PC-3 (cell line): ENCODE measurements at regions not wholly inside any gene's neighbourhood (a gene's known extent, or its start where the extent isn't known, plus 50 kb on each side); places are given as distances from the start of the nearest gene placed in this dataset.

Source experiments
- ATAC-seq: fragments of 200-7000 bp; cut with Tn5 transposase; 2 replicates; pipeline ENCODE4 v1.9.1; 2020; ENCODE audit warnings: mild to moderate bottlenecking, moderate library complexity
- BruUV-seq: library from RNA; stranded (reverse); fragments of 400-500 nt; replicated peaks from 2 replicates; lab custom pipeline; 2021; lab: Mats Ljungman, UMichigan
- CTCF ChIA-PET: fragments of 300-600 bp; sonication (Branson Sonifier 250); formaldehyde crosslinking; loops from one replicate; lab custom pipeline; 2022; ENCODE audit warnings: antibody characterized with exemption; lab: Charles Lee
- POLR2A ChIA-PET: fragments of 300-600 bp; sonication (Branson Sonifier 250); formaldehyde crosslinking; loops from one replicate; lab custom pipeline; 2022; ENCODE audit warnings: antibody characterized with exemption; ENCODE audit not compliant: unreplicated experiment; lab: Charles Lee
- DNase-seq: peaks from one replicate; pipeline ENCODE4 v3.0.0-alpha.2; 2015
- H2AFZ ChIP-seq: fragments of 300-600 bp; sonication (generic); 2 replicates; pipeline ENCODE4 v1.6.0; 2016; ENCODE audit warnings: antibody characterized with exemption, low read length
- H3F3A ChIP-seq: fragments of 300-600 bp; sonication (generic); one replicate; pipeline ENCODE4 v1.6.0; 2017; ENCODE audit warnings: antibody characterized with exemption, low read length, control low read depth, mild to moderate bottlenecking; ENCODE audit not compliant: unreplicated experiment
- H3K27ac ChIP-seq: fragments of 300-600 bp; sonication (generic); 2 replicates; pipeline ENCODE4 v1.5.1; 2016; ENCODE audit warnings: mild to moderate bottlenecking, low read length
- H3K27me3 ChIP-seq: fragments of 300-600 bp; sonication (generic); 2 replicates; pipeline ENCODE4 v1.6.1; 2016; ENCODE audit warnings: low read length, mixed read lengths
- H3K36me3 ChIP-seq: fragments of 300-600 bp; sonication (generic); 2 replicates; pipeline ENCODE4 v1.6.1; 2016; ENCODE audit warnings: low read depth, mixed run types, low read length, mixed read lengths
- H3K4me1 ChIP-seq: fragments of 300-600 bp; sonication (generic); 2 replicates; pipeline ENCODE4 v1.5.1; 2016; ENCODE audit warnings: low read length; ENCODE audit not compliant: insufficient read depth
- H3K4me2 ChIP-seq: fragments of 300-600 bp; sonication (generic); 2 replicates; pipeline ENCODE4 v1.6.0; 2016; ENCODE audit warnings: low read length
- H3K4me3 ChIP-seq: fragments of 300-600 bp; sonication (generic); 2 replicates; pipeline ENCODE4 v1.5.1; 2016; ENCODE audit warnings: mild to moderate bottlenecking, low read length, mixed read lengths
- H3K79me2 ChIP-seq: fragments of 300-600 bp; sonication (generic); 2 replicates; pipeline ENCODE4 v1.6.1; 2017; ENCODE audit warnings: low read length, mixed read lengths
- H3K9ac ChIP-seq: fragments of 300-600 bp; sonication (generic); 2 replicates; pipeline ENCODE4 v1.6.0; 2016; ENCODE audit warnings: mild to moderate bottlenecking, low read length
- H3K9me2 ChIP-seq: fragments of 300-600 bp; sonication (generic); replicated peaks from 2 replicates; pipeline ENCODE4 v1.6.1; 2016; ENCODE audit warnings: mixed run types, low read length, mixed read lengths
- H3K9me3 ChIP-seq: fragments of 300-600 bp; sonication (generic); 2 replicates; pipeline ENCODE4 v1.6.1; 2016; ENCODE audit warnings: low read length, mixed read lengths
- H4K20me1 ChIP-seq: fragments of 300-600 bp; sonication (generic); 2 replicates; pipeline ENCODE4 v1.6.1; 2016; ENCODE audit warnings: low read length, mixed read lengths
- CTCF ChIP-seq: fragments of 300-600 bp; sonication (generic); conservative IDR thresholded peaks from 2 replicates; pipeline ENCODE4 v1.5.1; 2017; ENCODE audit warnings: antibody characterized with exemption, low read depth, mild to moderate bottlenecking, low read length
- EZH2 ChIP-seq: fragments of 300-600 bp; sonication (generic); IDR thresholded peaks from one replicate; pipeline ENCODE4 v1.6.1; 2017; ENCODE audit warnings: antibody characterized with exemption, mild to moderate bottlenecking, low read length; ENCODE audit not compliant: unreplicated experiment
- EZH2phosphoT487 ChIP-seq: fragments of 300-600 bp; sonication (generic); IDR thresholded peaks from 2 replicates; pipeline ENCODE4 v1.6.1; 2018; ENCODE audit warnings: mild to moderate bottlenecking, antibody characterized with exemption, low read length, borderline replicate concordance
- intact Hi-C: fragments of 100-400 bp; cut with micrococcal nuclease; formaldehyde crosslinking; loops from 2 replicates; pipeline ENCODE4 v1.9.0; 2023

- no peaks in the 10 kb centered on the region for H3K4me1 ChIP-seq
- no peak overlapping the region for H3K27ac ChIP-seq
- no peak for DNase-seq
- H2AFZ ChIP-seq: no peak overlapping the region
- no peaks in the 10 kb centered on the region for H3K79me2 ChIP-seq
- H3K27me3 ChIP-seq: no peaks in the 10 kb centered on the region
- H3K4me2 ChIP-seq: no peak overlapping the region
- ChIA-PET CTCF (no interaction called here), POLR2A (no interaction called here)
- H3K4me3 ChIP-seq: no peak overlapping the region
- ATAC-seq: no peak
- TF ChIP-seq CTCF (no peak), EZH2phosphoT487 (no peak), EZH2 (no peak)
- no peaks in the 10 kb centered on the region for H3K36me3 ChIP-seq
- intact Hi-C loops: no loop called here
- BruUV-seq: no TSS peak
- H4K20me1 ChIP-seq: no peaks in the 10 kb centered on the region
- no peak overlapping the region for H3K9ac ChIP-seq
- H3K9me3 ChIP-seq: no peaks in the 10 kb centered on the region
- no peaks in the 10 kb centered on the region for H3F3A ChIP-seq
- H3K9me2 ChIP-seq: no peaks in the 10 kb centered on the region
Observed at GRCh38 chr13:110037925-110038573, 251.7 kb upstream of the IRS2 start.

- CTCF ChIA-PET: no interaction called here
- Histone ChIP-seq H3K9me3 (no peaks in the 10 kb centered on the region), H3K9me2 (no peaks in the 10 kb centered on the region), H3K27ac (no peak overlapping the region), H4K20me1 (no peaks in the 10 kb centered on the region), H3K9ac (no peak overlapping the region), H3K36me3 (no peaks in the 10 kb centered on the region), H3K4me2 (no peak overlapping the region), H3K4me1 (no peaks in the 10 kb centered on the region), H3K27me3 (no peaks in the 10 kb centered on the region), H2AFZ (no peak overlapping the region), H3K79me2 (no peaks in the 10 kb centered on the region), H3F3A (no peaks in the 10 kb centered on the region), H3K4me3 (no peak overlapping the region)
- no peak for DNase-seq
- intact Hi-C loops: no loop called here
- no peak for ATAC-seq
- no TSS peak for BruUV-seq
- POLR2A ChIA-PET: no interaction called here
- TF ChIP-seq EZH2: no peak
- no peak for TF ChIP-seq CTCF
- TF ChIP-seq EZH2phosphoT487: no peak
Observed at GRCh38 chr13:110036060-110036459, 249.7 kb upstream of the IRS2 start.

GRCh38 chr13:110034031-110034549 is 247.7 kb upstream of the IRS2 start:
- H3K9ac ChIP-seq: no peak overlapping the region
- no peaks in the 10 kb centered on the region for H3K4me1 ChIP-seq
- no peak overlapping the region for H2AFZ ChIP-seq
- no peaks in the 10 kb centered on the region for H4K20me1 ChIP-seq
- H3K4me2 ChIP-seq: no peak overlapping the region
- intact Hi-C loops: no loop called here
- no peaks in the 10 kb centered on the region for H3K79me2 ChIP-seq
- no peak for DNase-seq
- ATAC-seq: no peak
- ChIA-PET CTCF (no interaction called here), POLR2A (no interaction called here)
- H3K27me3 ChIP-seq: no peaks in the 10 kb centered on the region
- no peaks in the 10 kb centered on the region for H3F3A ChIP-seq
- H3K36me3 ChIP-seq: no peaks in the 10 kb centered on the region
- TF ChIP-seq EZH2: no peak
- TF ChIP-seq EZH2phosphoT487: no peak
- no peak for TF ChIP-seq CTCF
- H3K9me3 ChIP-seq: no peaks in the 10 kb centered on the region
- H3K4me3 ChIP-seq: no peak overlapping the region
- no peaks in the 10 kb centered on the region for H3K9me2 ChIP-seq
- no peak overlapping the region for H3K27ac ChIP-seq
- BruUV-seq: no TSS peak
